Heart right ventricle (tissue), 16 donors: ENCODE measurements at regions not wholly inside any gene's neighbourhood (a gene's known extent, or its start where the extent isn't known, plus 50 kb on each side); places are given as distances from the start of the nearest gene placed in this dataset.

ENCODE experiments used
- ATAC-seq, 8 donors: fragments of 200-7000 bp; cut with Tn5 transposase; one replicate each; pipeline ENCODE4 v1.9.1; 2020; ENCODE audit warnings: mild to moderate bottlenecking in 8 of 8, moderate library complexity in 8 of 8, moderate number of reproducible peaks in 1 of 8
- DNase-seq, 2 donors: peaks; one replicate each; pipeline ENCODE4 v3.0.0-alpha.2; 2020
- H3K27ac ChIP-seq, 10 donors: fragments of 200-600 bp; sonication (generic) in 2 of 10; one replicate each; pipeline versions ENCODE4 v1.5.0 to v1.8.0; 2020 to 2022; ENCODE audit warnings: mild to moderate bottlenecking in 3 of 10
- H3K27me3 ChIP-seq, 7 donors: fragments of 200-600 bp; one replicate each; pipeline ENCODE4 v1.8.0; 2021 to 2022; ENCODE audit warnings: mild to moderate bottlenecking in 2 of 7
- H3K36me3 ChIP-seq, 9 donors: fragments of 200-600 bp; sonication (generic) in 1 of 9; one replicate each; pipeline versions ENCODE4 v1.5.0 to v1.8.0; 2020 to 2022; ENCODE audit warnings: mild to moderate bottlenecking in 2 of 9
- H3K4me1 ChIP-seq, 9 donors: fragments of 200-600 bp; sonication (generic) in 1 of 9; one replicate each; pipeline versions ENCODE4 v1.5.0 to v1.8.0; 2020 to 2022; ENCODE audit warnings: mild to moderate bottlenecking in 4 of 9
- H3K4me3 ChIP-seq, 10 donors: fragments of 200-600 bp; sonication (generic) in 2 of 10; one replicate each; pipeline versions ENCODE4 v1.5.0 to v1.8.0; 2020 to 2022; ENCODE audit warnings: mild to moderate bottlenecking in 7 of 10, moderate library complexity in 2 of 10
- H3K9me3 ChIP-seq, 11 donors: fragments of 200-600 bp in 10 of 11; sonication (generic) in 2 of 11; one replicate each; pipeline versions ENCODE4 v1.5.0 to v1.8.0; 2013 to 2022; ENCODE audit warnings: mild to moderate bottlenecking in 2 of 11, control low read depth in 1 of 11, moderate library complexity in 1 of 11
- CTCF ChIP-seq, 9 donors: fragments of 200-600 bp; sonication (generic) in 2 of 9; IDR thresholded peaks; one replicate each; pipeline versions ENCODE4 v1.5.0 to v1.8.0; 2021 to 2022; ENCODE audit warnings: antibody characterized with exemption in 9 of 9, mild to moderate bottlenecking in 5 of 9, moderate library complexity in 1 of 9
- WGBS, 2 donors: extraction: QIAGEN DNeasy Blood & Tissue Kit; methylation state at CpG; one replicate each; pipeline ENCODE4 v1.1.7; 2013; ENCODE audit warnings: inconsistent platforms in 1 of 2; 5-methylcytosine and 5-hydroxymethylcytosine counted together
- intact Hi-C, 10 donors: fragments of 100-400 bp; cut with DNase I; formaldehyde crosslinking; loops; one replicate each; pipeline versions ENCODE4 v1.11.1 to v1.14.2; 2022
- donor health status: Arrhythmogenic right ventricular cardiomyopathy.
- donor health status: ischemic (EF 13 %, LVEDD 7.1; RV severe dilation, severe dysfunction).
- donor health status: healthy with polysubstance abuse.
- donor health status: DM: no; HTN: yes; CAD: no.
- donor health status: DM: no; HTN: no; CAD: no.
- donor health status: ischemic (EF 25% LVEDD 6.9; RV normal size, moderate dysfunction).
- donor health status: ischemic (EF 25% LVEDD 5.7; RV mildly dilated, moderate dysfunction).
- donor health status: healthy.
- donor health status: DM: yes; HTN: yes; CAD: no.
- donor health status: Ischemic cardiomyopathy.
- donor health status: ischemic (EF 35%, LVEDD 5.7; RV mildly dilated, moderate dysfunction).
- donor health status: nonischemic (EF 11% LVEDD 7.7; RV severe dilation, severe dysfunction).
- donor health status: DM: yes; HTN: yes; CAD: no.
- donor health status: PGD.
- donor health status: ischemic (EF 29% LVEDD 5.4; RV normal size, mild dysfunction).
- donor health status: nonischemic (EF 23%, LVEDD 6.1; RV moderate dilation, normal function).

DNA sequence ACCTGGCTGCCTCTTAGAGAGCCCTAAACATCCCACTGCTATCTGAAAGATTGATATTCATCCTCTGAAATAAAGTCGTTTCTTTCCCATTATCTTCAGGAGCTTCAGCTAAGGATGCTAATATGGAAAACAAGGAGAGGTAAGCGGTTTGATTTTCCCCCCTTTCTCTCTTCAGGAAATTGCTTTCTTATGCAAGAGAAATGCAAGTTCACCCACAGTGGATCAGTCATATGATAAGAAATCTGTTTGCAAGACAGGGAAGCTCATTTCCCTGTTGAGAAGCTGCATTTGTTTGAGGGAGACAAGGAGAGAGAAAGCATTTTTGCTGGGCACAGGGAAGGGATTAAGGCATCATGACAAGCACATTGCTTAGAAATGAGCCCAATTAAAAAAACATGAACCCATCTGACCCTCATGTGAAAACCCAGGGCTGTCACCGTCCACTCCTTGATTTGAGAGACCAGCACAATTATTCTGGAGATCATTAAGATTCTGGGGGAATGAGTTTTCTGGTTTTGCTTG is 53.7 kb upstream of the BOD1 start:
- no peaks in the 10 kb centered on the region for H3K36me3 ChIP-seq
- H3K4me3 ChIP-seq: no peak overlapping the region
- 53 to 59% methylated on average over 3 of the region's 3 CpGs for WGBS, 2 donors
- no peak for ATAC-seq
- H3K27ac ChIP-seq: peak overlapping the region in 3 of 10 donors; percentile 8 to 46 (median 41)
- peaks cover 0 to 14% (median 0%) of the 10 kb centered on the region in 11 donors for H3K9me3 ChIP-seq
- peaks cover 9 to 41% (median 25%) of the 10 kb centered on the region in 9 donors for H3K4me1 ChIP-seq
- DNase-seq: no peak
- no peak for TF ChIP-seq CTCF (IDR thresholded peaks at IDR 0.05)
- intact Hi-C loops: no loop called here
- no peaks in the 10 kb centered on the region for H3K27me3 ChIP-seq

- ATAC-seq: peak in 6 of 8 donors; percentile 16 to 51 (median 29)
- intact Hi-C loops: no loop called here
- Histone ChIP-seq H3K4me3 (peak overlapping the region in 4 of 10 donors; percentile 5 to 20 (median 12)), H3K9me3 (peaks cover 0 to 16% (median 0%) of the 10 kb centered on the region in 11 donors), H3K27me3 (peaks cover 0 to 2% (median 0%) of the 10 kb centered on the region in 7 donors), H3K36me3 (no peaks in the 10 kb centered on the region), H3K27ac (peak overlapping the region in 7 of 10 donors; percentile 8 to 66 (median 41)), H3K4me1 (peaks cover 9 to 41% (median 25%) of the 10 kb centered on the region in 9 donors)
- no peak for DNase-seq
- no peak for TF ChIP-seq CTCF (IDR thresholded peaks at IDR 0.05)
- 26 to 45% methylated on average over 12 of the region's 12 CpGs for WGBS, 2 donors
Measured at GRCh38 chr5:173670791-173671120, 54.3 kb upstream of the BOD1 start.

DNA sequence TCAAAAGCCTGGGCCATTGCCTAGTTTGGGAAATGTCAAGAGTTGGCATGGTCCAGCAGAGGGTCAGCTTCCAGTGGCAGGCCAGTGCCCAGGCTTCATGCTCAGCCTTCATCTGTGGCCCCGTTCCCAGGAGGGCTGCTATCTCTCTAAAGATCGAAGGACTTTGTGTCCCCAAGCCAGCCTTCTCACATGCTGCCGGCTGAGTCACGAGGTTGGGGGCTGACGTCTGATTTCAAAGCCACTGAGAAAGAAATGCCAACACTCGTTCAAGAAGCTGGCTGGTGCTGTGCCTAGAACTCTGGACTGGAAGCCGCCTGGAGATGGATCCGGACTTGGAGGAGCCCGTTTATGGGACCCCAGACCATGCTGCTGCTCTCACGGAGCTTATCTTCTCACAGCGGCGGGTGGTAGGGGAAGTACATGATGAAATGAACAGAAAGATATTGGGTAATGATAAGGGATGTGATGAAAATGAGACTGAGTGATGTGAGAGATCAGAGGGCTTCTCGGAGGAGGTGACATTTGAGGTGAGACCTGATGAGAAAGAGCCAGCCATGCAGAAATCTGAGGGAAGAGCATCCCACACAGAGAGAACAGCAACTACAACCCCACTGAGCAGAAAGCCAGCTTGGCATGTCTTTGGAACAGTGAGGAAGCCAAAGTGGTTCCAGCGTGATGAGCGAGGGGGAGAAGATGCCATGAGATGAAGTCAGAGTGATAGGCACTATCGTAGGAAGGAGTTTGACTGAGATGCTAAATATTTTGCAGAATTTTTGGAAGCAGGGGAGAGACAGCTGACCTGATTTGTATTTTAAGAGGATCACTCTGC is 54.9 kb upstream of the BOD1 start:
- H3K9me3 ChIP-seq: peaks cover 0 to 19% (median 0%) of the 10 kb centered on the region in 11 donors
- WGBS, 2 donors: 53 to 56% methylated on average over 16 of the region's 16 CpGs
- intact Hi-C loops: no loop called here
- H3K27me3 ChIP-seq: peaks cover 0 to 4% (median 0%) of the 10 kb centered on the region in 7 donors
- peak overlapping the region in 4 of 10 donors; percentile 5 to 20 (median 12) for H3K4me3 ChIP-seq
- TF ChIP-seq CTCF (IDR thresholded peaks at IDR 0.05): no peak
- H3K36me3 ChIP-seq: no peaks in the 10 kb centered on the region
- ATAC-seq (peak in 7 of 8 donors; percentile 12 to 91 (median 70)), DNase-seq (peak; percentile 16 to 47)
- H3K27ac ChIP-seq: peak overlapping the region in 7 of 10 donors; percentile 8 to 66 (median 41)
- peaks cover 9 to 41% (median 25%) of the 10 kb centered on the region in 9 donors for H3K4me1 ChIP-seq

DNA sequence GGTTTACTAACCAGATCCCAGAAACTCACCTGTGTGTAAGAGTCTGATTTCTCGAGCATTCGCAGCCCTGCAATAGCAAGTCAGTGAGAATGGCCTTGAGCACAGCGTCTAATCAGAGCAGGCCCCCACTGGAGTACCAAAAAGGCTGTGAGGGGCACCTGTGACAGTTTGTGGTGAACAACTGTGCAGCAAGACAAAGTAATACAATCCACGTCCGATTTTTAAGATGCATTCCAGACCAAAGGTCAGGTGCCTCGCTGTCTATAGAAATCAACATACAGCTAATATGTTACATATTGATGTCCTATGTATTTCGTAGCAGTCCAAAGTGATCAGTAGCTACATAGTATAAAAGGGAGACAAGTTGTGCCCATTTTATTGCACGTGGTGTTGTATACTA is 55.7 kb upstream of the BOD1 start:
- DNase-seq (no peak), ATAC-seq (no peak)
- Histone ChIP-seq H3K27ac (no peak overlapping the region), H3K27me3 (peaks cover 0 to 4% (median 0%) of the 10 kb centered on the region in 7 donors), H3K9me3 (peaks cover 0 to 21% (median 0%) of the 10 kb centered on the region in 11 donors), H3K4me3 (no peak overlapping the region), H3K4me1 (peaks cover 9 to 41% (median 25%) of the 10 kb centered on the region in 9 donors), H3K36me3 (no peaks in the 10 kb centered on the region)
- 95 to 96% methylated on average over 8 of the region's 8 CpGs for WGBS, 2 donors
- intact Hi-C loops: no loop called here
- no peak for TF ChIP-seq CTCF (IDR thresholded peaks at IDR 0.05)
